ENCODE measurements at regions not wholly inside any gene's neighbourhood (a gene's known extent, or its start where the extent isn't known, plus 50 kb on each side); places are given as distances from the start of the nearest gene placed in this dataset.

DNA sequence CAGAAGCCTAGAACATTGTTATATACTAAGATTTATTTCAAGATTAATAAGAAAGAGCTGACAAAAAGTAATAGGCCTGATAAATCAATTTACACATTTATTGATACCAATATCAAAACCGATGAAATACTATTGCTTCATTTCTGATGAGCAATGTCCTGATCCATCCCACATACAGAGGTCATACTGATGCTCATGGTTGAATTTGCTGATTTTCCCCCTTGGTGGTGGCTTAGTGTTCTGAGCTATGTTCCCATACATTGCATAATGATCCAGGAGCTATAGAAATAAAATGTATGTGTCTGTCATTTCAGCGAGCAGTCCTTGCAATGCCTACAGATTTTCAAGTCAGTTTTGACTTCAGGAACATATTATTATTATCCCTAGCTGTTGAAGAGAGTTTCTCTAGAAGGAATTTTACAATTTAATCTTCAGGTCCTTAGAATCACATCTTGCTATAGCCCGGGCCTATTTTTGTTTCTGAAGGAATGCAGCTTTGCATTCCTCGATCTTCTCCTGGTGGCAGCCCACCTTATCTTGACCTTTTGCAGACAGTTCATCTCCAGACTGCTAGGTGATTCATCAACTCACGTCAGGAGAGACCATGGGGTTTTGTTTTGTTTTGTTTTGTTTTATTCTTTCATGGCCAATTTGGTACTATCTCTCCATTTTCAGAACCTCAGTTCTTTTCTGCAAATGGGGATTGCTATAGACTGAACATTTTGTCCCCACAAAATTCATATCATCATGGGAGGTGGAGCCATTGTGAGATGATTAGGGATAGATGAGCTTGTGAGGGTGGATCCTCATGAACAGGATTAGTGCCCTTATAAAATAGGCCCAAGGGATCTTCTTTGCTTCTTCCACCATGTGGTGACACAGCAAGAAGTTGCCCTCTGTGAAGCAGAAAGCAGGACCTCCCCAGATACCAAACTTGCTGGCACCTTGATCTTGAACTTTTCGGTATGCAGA, 465.6 kb upstream of the IGFBP3 start:
- ChIA-PET CTCF (no interaction called here), POLR2A (no interaction called here)
- TF ChIP-seq SP1 (IDR thresholded peaks at IDR 0.05) = no peak
- TF ChIP-seq ELF4 (IDR thresholded peaks at IDR 0.05) = no peak
- TF ChIP-seq CTBP1 (IDR thresholded peaks at IDR 0.05; ENCODE audit: borderline replicate concordance) = no peak
- TF ChIP-seq LEF1 (IDR thresholded peaks at IDR 0.05; ENCODE audit: borderline replicate concordance) = no peak
- no peak for TF ChIP-seq BHLHE40 (IDR thresholded peaks at IDR 0.05; ENCODE audit: borderline replicate concordance)
- no peak for TF ChIP-seq FOXM1 (IDR thresholded peaks at IDR 0.05; ENCODE audit: borderline replicate concordance)
- TF ChIP-seq HDGF (IDR thresholded peaks at IDR 0.05; ENCODE audit: borderline replicate concordance) = no peak
- no peak for TF ChIP-seq ARNT (IDR thresholded peaks at IDR 0.05)
- TF ChIP-seq, protein P1, sequence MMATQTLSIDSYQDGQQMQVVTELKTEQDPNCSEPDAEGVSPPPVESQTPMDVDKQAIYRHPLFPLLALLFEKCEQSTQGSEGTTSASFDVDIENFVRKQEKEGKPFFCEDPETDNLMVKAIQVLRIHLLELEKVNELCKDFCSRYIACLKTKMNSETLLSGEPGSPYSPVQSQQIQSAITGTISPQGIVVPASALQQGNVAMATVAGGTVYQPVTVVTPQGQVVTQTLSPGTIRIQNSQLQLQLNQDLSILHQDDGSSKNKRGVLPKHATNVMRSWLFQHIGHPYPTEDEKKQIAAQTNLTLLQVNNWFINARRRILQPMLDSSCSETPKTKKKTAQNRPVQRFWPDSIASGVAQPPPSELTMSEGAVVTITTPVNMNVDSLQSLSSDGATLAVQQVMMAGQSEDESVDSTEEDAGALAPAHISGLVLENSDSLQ (IDR thresholded peaks at IDR 0.05) = no peak
- TF ChIP-seq FOXA1 (IDR thresholded peaks at IDR 0.05) = no peak
- no peak for TF ChIP-seq L3MBTL2 (conservative IDR thresholded peaks at IDR 0.05)
- no peak for TF ChIP-seq SUZ12 (IDR thresholded peaks at IDR 0.05)
- TF ChIP-seq FOXK2 (IDR thresholded peaks at IDR 0.05) = no peak
- TF ChIP-seq TARDBP (IDR thresholded peaks at IDR 0.05) = no peak
- DNase-seq (ENCODE audit: extremely low spot score) = no peak

DNA sequence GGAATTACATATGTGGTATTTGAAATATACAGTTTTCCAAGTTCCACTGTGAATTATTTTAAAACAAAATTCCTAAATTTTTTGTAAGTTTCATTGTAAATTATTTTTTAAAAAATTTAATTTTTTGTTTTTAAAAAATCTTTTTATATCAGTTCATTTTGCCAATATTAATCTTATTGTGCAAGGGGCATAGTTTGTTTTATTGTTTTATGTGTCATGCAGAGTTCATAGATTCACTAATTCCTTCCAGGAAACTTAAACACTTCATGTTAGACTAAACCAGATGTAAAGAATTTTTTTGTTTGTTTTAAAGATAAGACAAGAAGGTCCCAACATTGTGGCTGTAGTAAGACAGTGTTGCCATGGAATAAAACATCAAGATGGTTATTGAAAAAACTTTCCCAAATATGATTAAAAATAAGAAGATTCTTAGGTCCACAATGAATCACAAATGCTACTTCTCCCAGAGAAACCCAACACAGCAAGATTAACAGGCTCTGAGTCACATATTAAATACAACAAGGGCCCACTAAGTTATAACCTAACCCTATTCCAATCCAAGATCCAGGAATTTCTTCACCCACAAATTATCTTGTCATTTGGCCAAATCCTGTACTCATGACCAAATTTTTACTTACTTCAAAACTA, 464.7 kb upstream of the IGFBP3 start:
- CTCF ChIA-PET = no interaction called here
- POLR2A ChIA-PET = no interaction called here
- TF ChIP-seq ELF4 (IDR thresholded peaks at IDR 0.05) (no peak), ZNF384 (IDR thresholded peaks at IDR 0.05) (no peak), SUZ12 (IDR thresholded peaks at IDR 0.05) (no peak), L3MBTL2 (conservative IDR thresholded peaks at IDR 0.05) (no peak)
- TF ChIP-seq, protein P1 (IDR thresholded peaks at IDR 0.05) = no peak
- no peak for DNase-seq (ENCODE audit: extremely low spot score)

DNA sequence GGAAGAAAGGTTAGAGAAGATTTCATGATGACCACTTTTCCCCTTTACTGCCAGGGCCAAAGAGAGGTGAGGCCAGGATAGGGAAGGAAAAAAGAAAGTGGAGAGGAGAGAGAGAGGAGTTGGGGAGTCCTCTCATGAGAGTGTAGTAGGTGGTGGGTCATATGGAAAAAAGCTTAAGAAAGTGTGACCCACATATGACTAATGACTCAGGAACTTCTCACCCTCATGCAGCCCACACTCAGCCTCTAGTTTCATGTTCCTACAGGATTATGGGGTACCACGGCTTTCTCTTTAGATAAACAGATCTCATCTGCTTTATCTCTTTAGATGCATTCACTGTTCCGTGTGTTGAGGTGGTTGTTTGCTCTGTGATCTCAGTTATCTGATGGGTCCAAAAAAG, 462.5 kb upstream of the IGFBP3 start:
- no peak for DNase-seq (ENCODE audit: extremely low spot score)
- ChIA-PET CTCF (no interaction called here), POLR2A (no interaction called here)
- no peak for TF ChIP-seq FOXM1 (IDR thresholded peaks at IDR 0.05; ENCODE audit: borderline replicate concordance)
- TF ChIP-seq BHLHE40 (IDR thresholded peaks at IDR 0.05; ENCODE audit: borderline replicate concordance) = no peak
- no peak for TF ChIP-seq NFRKB (IDR thresholded peaks at IDR 0.05)
- TF ChIP-seq, protein P1 (IDR thresholded peaks at IDR 0.05) = no peak

DNA sequence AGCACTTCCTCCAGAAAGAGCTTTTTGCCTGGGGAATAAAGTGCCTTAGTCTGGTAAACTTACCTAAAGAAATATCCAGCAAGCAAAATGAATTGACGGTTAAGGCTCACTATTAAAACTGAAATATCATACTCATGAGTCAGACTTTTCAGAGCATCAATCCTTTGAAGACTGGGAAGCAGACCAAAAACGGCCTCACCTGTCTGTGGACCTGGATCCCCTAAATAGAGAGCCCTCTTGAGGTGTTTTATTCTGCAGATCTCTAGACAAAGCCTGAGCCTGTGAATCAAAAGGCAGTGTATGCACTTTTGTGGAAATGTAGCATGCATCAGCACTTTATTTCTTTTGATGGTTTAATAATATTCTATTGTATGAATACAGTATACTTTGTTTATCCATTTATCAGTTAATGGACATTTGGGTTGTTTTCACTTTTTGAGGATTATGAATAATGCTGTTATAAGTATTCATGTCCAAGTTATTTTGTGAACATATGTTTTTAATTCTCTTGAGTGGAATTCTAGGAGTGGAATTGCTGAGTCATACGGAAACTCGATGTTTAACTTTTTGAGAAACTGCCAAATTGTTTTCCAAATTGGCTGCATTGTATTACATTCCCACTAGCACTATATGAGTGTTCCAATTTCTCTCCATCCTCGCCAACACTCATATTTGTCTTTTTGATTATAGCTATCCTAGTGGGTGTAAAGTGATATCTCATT, 449.0 kb upstream of the IGFBP3 start:
- POLR2A ChIA-PET = no interaction called here
- CTCF ChIA-PET = no interaction called here
- no peak for DNase-seq (ENCODE audit: extremely low spot score)
- TF ChIP-seq ZNF384 (IDR thresholded peaks at IDR 0.05) = no peak
- no peak for TF ChIP-seq ELF4 (IDR thresholded peaks at IDR 0.05)
- no peak for TF ChIP-seq FOXM1 (IDR thresholded peaks at IDR 0.05; ENCODE audit: borderline replicate concordance)
- TF ChIP-seq SP1 (IDR thresholded peaks at IDR 0.05) = no peak
- no peak for TF ChIP-seq BHLHE40 (IDR thresholded peaks at IDR 0.05; ENCODE audit: borderline replicate concordance)
- TF ChIP-seq ARNT (IDR thresholded peaks at IDR 0.05) = no peak
- TF ChIP-seq FOXK2 (IDR thresholded peaks at IDR 0.05) = no peak
- TF ChIP-seq LEF1 (IDR thresholded peaks at IDR 0.05; ENCODE audit: borderline replicate concordance) = no peak
- TF ChIP-seq, protein P1 (IDR thresholded peaks at IDR 0.05) = no peak
- no peak for TF ChIP-seq FOXA1 (IDR thresholded peaks at IDR 0.05)
- no peak for TF ChIP-seq SUZ12 (IDR thresholded peaks at IDR 0.05)
- TF ChIP-seq L3MBTL2 (conservative IDR thresholded peaks at IDR 0.05) = no peak
- no peak for TF ChIP-seq CTBP1 (IDR thresholded peaks at IDR 0.05; ENCODE audit: borderline replicate concordance)

DNA sequence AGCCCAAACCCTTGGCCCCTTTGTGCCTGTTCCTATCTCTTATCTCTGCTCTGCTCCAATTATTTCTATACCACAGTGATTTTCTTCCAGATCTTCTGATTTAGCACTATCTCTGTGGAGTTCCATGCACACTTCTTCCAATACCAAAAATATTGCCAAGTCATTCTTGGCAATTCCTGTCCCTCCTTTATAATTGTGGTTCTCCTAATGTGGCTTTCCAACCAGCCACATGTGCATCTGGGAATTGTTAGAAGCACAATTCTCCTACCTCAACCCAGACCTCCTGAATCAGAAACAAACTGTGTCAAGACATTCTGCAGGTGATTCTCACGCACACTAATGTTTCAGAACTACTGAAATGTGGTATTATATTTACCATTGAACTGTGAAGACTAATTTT, 447.8 kb upstream of the IGFBP3 start:
- ChIA-PET CTCF (no interaction called here), POLR2A (no interaction called here)
- no peak for TF ChIP-seq HDGF (IDR thresholded peaks at IDR 0.05; ENCODE audit: borderline replicate concordance)
- no peak for TF ChIP-seq FOXK2 (IDR thresholded peaks at IDR 0.05)
- TF ChIP-seq FOXM1 (IDR thresholded peaks at IDR 0.05; ENCODE audit: borderline replicate concordance) = no peak
- no peak for TF ChIP-seq CTBP1 (IDR thresholded peaks at IDR 0.05; ENCODE audit: borderline replicate concordance)
- TF ChIP-seq, protein P1 (IDR thresholded peaks at IDR 0.05) = no peak
- no peak for TF ChIP-seq BHLHE40 (IDR thresholded peaks at IDR 0.05; ENCODE audit: borderline replicate concordance)
- no peak for TF ChIP-seq ARNT (IDR thresholded peaks at IDR 0.05)
- TF ChIP-seq SUZ12 (IDR thresholded peaks at IDR 0.05) = no peak
- no peak for TF ChIP-seq ZNF384 (IDR thresholded peaks at IDR 0.05)
- no peak for TF ChIP-seq SP1 (IDR thresholded peaks at IDR 0.05)
- no peak for TF ChIP-seq FOXA1 (IDR thresholded peaks at IDR 0.05)
- no peak for TF ChIP-seq LEF1 (IDR thresholded peaks at IDR 0.05; ENCODE audit: borderline replicate concordance)
- no peak for TF ChIP-seq L3MBTL2 (conservative IDR thresholded peaks at IDR 0.05)
- TF ChIP-seq ELF4 (IDR thresholded peaks at IDR 0.05) = no peak
- no peak for TF ChIP-seq NFRKB (IDR thresholded peaks at IDR 0.05)
- no peak for TF ChIP-seq TARDBP (IDR thresholded peaks at IDR 0.05)

More for the DNA sequence above, 447.8 kb upstream of the IGFBP3 start:
- no peak for DNase-seq (ENCODE audit: extremely low spot score)

All from HEK293T (cell line).